ENCODE measurements at regions not wholly inside any gene's neighbourhood (a gene's known extent, or its start where the extent isn't known, plus 50 kb on each side); places are given as distances from the start of the nearest gene placed in this dataset.

- Mint-ChIP-seq H3K27ac (no peak overlapping the region), H3K4me1 (no peaks in the 10 kb centered on the region), H3K4me3 (no peak overlapping the region), H3K9me3 (ENCODE audit: insufficient read depth) (peaks cover 2% of the 10 kb centered on the region), H3K27me3 (no peaks in the 10 kb centered on the region)
- ChIA-PET POLR2A (no interaction called here), CTCF (no interaction called here)
- no peaks in the 10 kb centered on the region for H3K4me1 ChIP-seq (ENCODE audit: control insufficient read depth in 2 of 2, insufficient read depth in 2 of 2, low read length in 2 of 2)
- intact Hi-C loops (cut with micrococcal nuclease): no loop called here
- no peaks in the 10 kb centered on the region for H3K79me2 ChIP-seq (ENCODE audit: control insufficient read depth, insufficient read depth, low read length)
- no peaks in the 10 kb centered on the region for H3K27me3 ChIP-seq (replicated peaks in 1 of 4; ENCODE audit: control extremely low read depth in 1 of 4, control insufficient read depth in 3 of 4, insufficient read depth in 4 of 4, low read length in 3 of 4)
- no peak for DNase-seq
- H3K9me3 ChIP-seq (ENCODE audit: control extremely low read depth in 1 of 3, control insufficient read depth in 2 of 3, insufficient read depth in 1 of 3, low read length in 2 of 3): no peaks in the 10 kb centered on the region
- H2AFZ ChIP-seq (ENCODE audit: insufficient read depth, low read depth, low read length, poor library complexity, severe bottlenecking): no peak overlapping the region
- no CpG with 5 or more reads among the region's 3 CpGs for WGBS (ENCODE audit: insufficient coverage)
- H3K36me3 ChIP-seq (replicated peaks in 1 of 2; ENCODE audit: control extremely low read depth in 1 of 2, control insufficient read depth in 1 of 2, extremely low read depth in 1 of 2, insufficient read depth in 2 of 2, low read length in 1 of 2): no peaks in the 10 kb centered on the region
- H3K9ac ChIP-seq (ENCODE audit: low read length): no peak overlapping the region
- TF ChIP-seq CTCF (IDR thresholded peaks at IDR 0.05): no peak
- no peak for TF ChIP-seq EZH2 (IDR thresholded peaks at IDR 0.05; ENCODE audit: borderline replicate concordance, insufficient read depth, low read depth, low read length, poor library complexity, severe bottlenecking)
- no peaks in the 10 kb centered on the region for H4K20me1 ChIP-seq (ENCODE audit: control insufficient read depth, insufficient read depth, low read length, poor library complexity, severe bottlenecking)
- ATAC-seq (ENCODE audit: low read depth): no peak
- no peak overlapping the region for H3K4me3 ChIP-seq (ENCODE audit: control extremely low read depth in 1 of 5, extremely low read depth in 1 of 5, insufficient read depth in 1 of 5, low read depth in 2 of 5, low read length in 4 of 5)
- no peak overlapping the region for H3K27ac ChIP-seq (ENCODE audit: low read length in 2 of 2)
- H3K4me2 ChIP-seq (replicated peaks; ENCODE audit: low read depth, low read length, poor library complexity, severe bottlenecking): no peak overlapping the region
These were observed 80.6 kb downstream of the BMP2 start for GRCh38 chr20:6848041-6848440.

- intact Hi-C loops (cut with micrococcal nuclease): no loop called here
- H3K79me2 ChIP-seq (ENCODE audit: control insufficient read depth, insufficient read depth, low read length): no peaks in the 10 kb centered on the region
- TF ChIP-seq EZH2 (IDR thresholded peaks at IDR 0.05; ENCODE audit: borderline replicate concordance, insufficient read depth, low read depth, low read length, poor library complexity, severe bottlenecking): no peak
- no peak for TF ChIP-seq CTCF (IDR thresholded peaks at IDR 0.05)
- Mint-ChIP-seq H3K9me3 (ENCODE audit: insufficient read depth) (peaks cover 2% of the 10 kb centered on the region), H3K4me1 (no peaks in the 10 kb centered on the region), H3K27me3 (no peaks in the 10 kb centered on the region), H3K4me3 (no peak overlapping the region), H3K27ac (no peak overlapping the region)
- H3K36me3 ChIP-seq (replicated peaks in 1 of 2; ENCODE audit: control extremely low read depth in 1 of 2, control insufficient read depth in 1 of 2, extremely low read depth in 1 of 2, insufficient read depth in 2 of 2, low read length in 1 of 2): no peaks in the 10 kb centered on the region
- ChIA-PET POLR2A (no interaction called here), CTCF (no interaction called here)
- no peaks in the 10 kb centered on the region for H3K4me1 ChIP-seq (ENCODE audit: control insufficient read depth in 2 of 2, insufficient read depth in 2 of 2, low read length in 2 of 2)
- no peaks in the 10 kb centered on the region for H3K27me3 ChIP-seq (replicated peaks in 1 of 4; ENCODE audit: control extremely low read depth in 1 of 4, control insufficient read depth in 3 of 4, insufficient read depth in 4 of 4, low read length in 3 of 4)
- no peak for ATAC-seq (ENCODE audit: low read depth)
- no peak overlapping the region for H3K4me3 ChIP-seq (ENCODE audit: control extremely low read depth in 1 of 5, extremely low read depth in 1 of 5, insufficient read depth in 1 of 5, low read depth in 2 of 5, low read length in 4 of 5)
- H3K9me3 ChIP-seq (ENCODE audit: control extremely low read depth in 1 of 3, control insufficient read depth in 2 of 3, insufficient read depth in 1 of 3, low read length in 2 of 3): no peaks in the 10 kb centered on the region
- H3K27ac ChIP-seq (ENCODE audit: low read length in 2 of 2): no peak overlapping the region
- no peaks in the 10 kb centered on the region for H4K20me1 ChIP-seq (ENCODE audit: control insufficient read depth, insufficient read depth, low read length, poor library complexity, severe bottlenecking)
- WGBS (ENCODE audit: insufficient coverage): 100% methylated on average over 1 of the region's 2 CpGs
- H2AFZ ChIP-seq (ENCODE audit: insufficient read depth, low read depth, low read length, poor library complexity, severe bottlenecking): no peak overlapping the region
- no peak overlapping the region for H3K9ac ChIP-seq (ENCODE audit: low read length)
- no peak for DNase-seq
- no peak overlapping the region for H3K4me2 ChIP-seq (replicated peaks; ENCODE audit: low read depth, low read length, poor library complexity, severe bottlenecking)
These were observed 81.5 kb downstream of the BMP2 start for GRCh38 chr20:6848992-6849391.

Measured in B cell (primary cell).